HG03135 (cell line): ENCODE measurements at regions not wholly inside any gene's neighbourhood (a gene's known extent, or its start where the extent isn't known, plus 50 kb on each side); places are given as distances from the start of the nearest gene placed in this dataset.

Experiments
- ATAC-seq: cut with Tn5 transposase; IDR thresholded peaks from one replicate; pipeline ENCODE4 v1.9.1; 2021; ENCODE audit warnings: mild to moderate bottlenecking, moderate library complexity; ENCODE audit not compliant: unreplicated experiment

DNA sequence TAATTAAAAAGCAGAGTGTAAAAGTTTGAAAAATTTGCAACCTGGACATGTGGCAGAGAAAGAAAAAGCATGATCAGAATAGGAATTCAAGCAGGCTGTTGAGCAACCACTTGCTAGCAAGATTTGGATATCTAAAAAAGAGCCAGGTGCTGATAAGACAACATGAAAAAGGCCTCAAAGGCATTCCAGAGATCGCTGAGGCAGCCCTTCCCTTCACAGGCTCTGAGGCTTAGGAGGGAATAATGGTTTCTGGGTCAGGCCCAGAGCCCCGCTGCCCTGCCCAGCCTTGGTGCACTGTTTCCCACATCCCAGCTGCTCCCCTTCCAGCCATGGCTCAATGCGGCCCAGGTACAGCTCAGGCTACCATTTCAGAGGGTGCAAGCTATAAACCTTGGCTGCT is 64.1 kb upstream of the EEPD1 start:
- ATAC-seq, result no peak

DNA sequence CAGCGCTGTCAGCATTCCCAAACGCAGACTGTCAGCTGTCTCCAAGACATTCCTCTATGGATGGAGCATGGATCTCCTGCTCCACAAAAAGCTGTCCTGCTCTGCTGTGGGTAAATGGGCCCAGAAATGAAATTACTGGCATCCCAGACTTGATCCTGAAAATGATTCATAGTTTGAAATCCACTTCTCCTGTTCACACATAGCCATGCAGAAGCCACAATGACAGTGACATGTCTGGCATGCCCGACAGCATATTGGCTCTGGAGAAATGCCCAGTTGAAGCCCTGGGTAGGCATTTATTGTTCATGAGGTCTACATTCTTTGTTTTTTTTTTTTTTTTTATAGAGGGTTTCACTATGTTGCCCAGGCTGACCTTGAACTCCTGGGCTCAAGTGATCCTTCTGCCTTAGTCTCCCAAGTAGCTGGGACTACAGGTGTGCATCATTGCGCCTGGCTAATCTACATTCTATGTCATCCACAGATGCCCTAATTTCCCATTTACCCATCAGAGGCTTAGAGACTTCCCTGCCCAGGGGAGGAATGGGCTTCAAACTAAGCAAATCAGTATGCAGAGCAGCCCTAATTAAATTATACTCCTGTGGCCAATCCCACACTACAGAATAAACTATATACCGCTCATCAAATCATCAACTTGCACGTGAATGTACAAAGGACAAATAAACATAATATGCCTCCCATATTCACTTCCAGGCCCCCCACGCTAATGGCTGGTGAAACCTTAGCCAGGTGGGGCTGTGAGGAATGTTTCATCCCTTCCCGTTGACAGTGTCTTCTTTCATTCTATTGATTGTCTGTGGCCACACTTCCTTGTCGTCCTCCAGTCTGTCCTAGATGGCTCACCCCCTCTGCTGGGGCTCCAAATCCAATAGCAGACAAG is 61.8 kb upstream of the EEPD1 start:
- ATAC-seq, result no peak

DNA sequence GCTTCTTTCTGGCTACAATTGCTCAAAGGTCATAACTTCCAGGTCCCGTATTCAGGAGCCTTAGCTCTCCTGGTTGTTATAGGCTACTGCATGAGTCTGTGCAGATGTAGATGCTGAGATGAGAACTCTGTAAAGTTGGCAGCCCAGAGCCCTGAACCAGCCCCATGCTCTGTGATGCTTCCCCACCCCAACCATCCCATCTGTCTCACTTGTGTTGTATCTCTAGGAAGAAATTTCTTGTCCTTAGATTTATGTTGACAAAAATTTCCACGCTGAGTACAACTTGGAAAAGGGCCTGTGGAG is 61.2 kb upstream of the EEPD1 start:
- ATAC-seq, result no peak

DNA sequence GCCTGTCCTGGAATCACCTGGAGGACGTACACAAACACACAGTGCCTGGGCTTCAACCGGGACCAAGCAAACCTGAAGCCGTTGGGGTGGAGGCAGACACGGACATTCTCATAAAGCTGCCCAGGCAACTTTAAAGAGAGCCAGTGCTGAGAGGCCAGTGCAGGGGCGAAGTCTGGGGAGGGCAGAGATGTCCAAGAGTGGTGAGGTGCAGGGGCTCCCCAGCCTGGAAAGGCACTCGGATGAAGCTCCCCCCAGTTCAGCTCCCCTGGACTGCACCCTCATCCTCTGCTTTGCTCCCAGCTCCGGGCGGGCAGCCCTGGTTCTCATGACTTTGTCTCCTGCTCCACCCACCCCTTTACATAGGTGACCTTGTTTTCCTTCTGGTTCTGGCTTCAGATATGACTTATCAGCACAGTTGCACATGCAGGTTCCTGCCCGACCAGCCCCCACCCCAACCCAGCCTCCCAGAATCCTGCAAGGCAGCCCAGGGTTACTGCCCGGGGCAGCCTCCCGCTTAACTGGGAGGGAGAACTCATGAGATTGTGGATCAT is 60.8 kb upstream of the EEPD1 start:
- no peak for ATAC-seq

DNA sequence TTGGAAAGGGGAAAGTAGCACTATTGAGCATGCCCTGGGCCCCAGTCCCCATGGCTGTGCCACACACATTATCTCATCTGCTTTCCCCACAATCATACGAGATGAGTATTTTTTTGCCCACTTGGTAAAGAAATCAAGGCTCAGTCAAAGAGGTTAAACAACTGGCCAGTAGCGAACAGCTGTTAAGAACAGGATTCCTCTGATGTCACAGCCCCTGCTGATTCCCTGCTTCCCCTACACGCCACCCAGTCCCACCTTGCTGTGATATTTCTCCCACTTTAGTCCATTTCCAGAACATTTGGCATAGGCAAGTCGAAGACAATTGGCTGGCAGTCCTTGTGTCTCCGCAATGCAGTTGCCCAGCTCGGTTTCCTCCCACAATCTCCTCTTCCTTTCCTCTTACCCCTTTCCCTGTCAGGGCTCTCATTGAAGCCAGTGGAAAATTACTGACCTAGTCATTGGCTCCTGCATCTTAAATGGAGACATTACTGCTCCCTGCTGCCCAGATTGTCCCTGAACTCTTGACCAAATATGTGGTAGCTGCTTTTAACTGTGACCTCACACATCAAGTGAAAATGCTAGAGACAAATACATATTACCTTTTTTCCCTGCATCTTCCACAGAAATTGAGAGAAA is 56.5 kb upstream of the EEPD1 start:
- no peak for ATAC-seq

DNA sequence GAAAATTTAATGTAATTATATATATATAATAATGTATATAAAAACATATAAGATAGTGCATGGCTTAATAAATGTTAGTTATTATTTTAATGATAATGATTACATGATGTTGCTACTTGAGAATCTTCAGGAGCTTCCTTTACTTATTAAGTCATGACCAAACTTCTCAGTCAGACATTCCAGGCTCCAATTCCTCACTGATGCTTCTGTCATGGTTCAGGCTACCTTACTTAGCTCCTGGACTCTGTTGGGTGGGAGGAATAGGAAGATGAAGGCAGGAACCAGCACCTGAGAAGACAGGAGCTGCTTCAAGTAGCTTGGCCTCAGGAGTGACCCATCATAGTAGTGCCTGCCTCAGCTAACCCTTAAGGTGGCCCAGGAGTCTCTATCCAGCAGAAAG is 55.0 kb upstream of the EEPD1 start:
- ATAC-seq, result no peak

DNA sequence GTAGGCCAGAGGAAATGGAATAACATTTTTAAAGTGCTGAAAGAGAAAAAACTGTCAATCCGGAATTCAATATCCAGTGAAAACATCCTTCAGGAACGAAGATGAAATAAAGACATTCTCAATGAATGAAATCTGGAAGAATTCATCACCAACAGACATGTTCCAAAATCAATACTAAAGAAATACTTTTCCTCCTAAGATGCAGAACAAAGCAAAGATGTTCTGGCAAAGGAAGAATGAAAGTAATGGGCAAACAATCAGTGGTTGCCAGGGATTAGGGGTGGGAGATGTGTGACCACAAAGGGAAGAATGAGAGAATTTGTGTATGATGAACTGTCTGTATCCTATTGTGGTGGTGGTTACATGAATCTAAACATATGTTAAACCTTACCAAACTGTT is 52.8 kb upstream of the EEPD1 start:
- no peak for ATAC-seq

DNA sequence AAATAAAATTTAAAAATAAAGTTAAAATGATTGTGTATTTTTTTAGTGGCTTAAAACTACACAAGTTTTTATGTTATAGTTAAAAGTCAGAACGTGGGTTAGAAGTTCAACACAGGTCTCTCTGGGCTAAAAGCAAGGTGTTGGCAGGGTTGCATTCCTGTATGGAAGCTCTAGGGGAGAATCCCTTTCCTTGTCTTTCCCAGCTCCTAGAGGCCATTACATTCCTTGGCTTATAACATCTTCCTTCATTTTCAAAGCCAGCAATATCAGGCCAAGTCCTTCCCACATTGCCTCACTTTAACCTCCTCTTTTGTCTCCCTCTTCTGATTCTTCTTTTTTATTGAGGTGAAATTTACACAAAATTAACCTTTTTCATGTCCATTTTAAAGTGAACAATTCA is 52.4 kb upstream of the EEPD1 start:
- ATAC-seq, result no peak
